Neural cell (in vitro differentiated cells): ENCODE measurements at regions not wholly inside any gene's neighbourhood (a gene's known extent, or its start where the extent isn't known, plus 50 kb on each side); places are given as distances from the start of the nearest gene placed in this dataset.
"Not testable (repeated sequence)": the region's sequence is repeated elsewhere in the genome, so short reads cannot be mapped to it uniquely, and the experiment has no call there.

Experiments
- H2AFZ ChIP-seq: fragments of 200-600, 300-800 bp; sonication (generic), shearing (Covaris generic); 2 replicates; pipeline ENCODE4 v1.6.0; 2014; ENCODE audit warnings: low read depth, mild to moderate bottlenecking, antibody characterized with exemption, low read length, moderate library complexity
- H3F3A ChIP-seq: fragments of 200-600 bp; shearing (Covaris generic); 2 replicates; pipeline ENCODE4 v1.6.1; 2016; ENCODE audit warnings: mild to moderate bottlenecking, moderate library complexity, mixed read lengths, antibody characterized with exemption, low read length; ENCODE audit not compliant: insufficient read depth, poor library complexity, severe bottlenecking
- H3K27ac ChIP-seq: fragments of 200-600, 300-800 bp; sonication (generic), shearing (Covaris generic); 2 replicates; pipeline ENCODE4 v1.5.1; 2014; ENCODE audit warnings: mild to moderate bottlenecking, low read length, moderate library complexity
- H3K27me3 ChIP-seq: fragments of 300-800, 200-600 bp; sonication (generic), shearing (Covaris generic); 2 replicates; pipeline ENCODE4 v1.6.0; 2014; ENCODE audit warnings: mild to moderate bottlenecking, low read depth, low read length, moderate library complexity; ENCODE audit not compliant: insufficient read depth
- H3K36me3 ChIP-seq: fragments of 300-800, 200-600 bp; sonication (generic), shearing (Covaris generic); 2 replicates; pipeline ENCODE4 v1.5.1; 2014; ENCODE audit warnings: mild to moderate bottlenecking, antibody characterized with exemption, low read length, moderate library complexity; ENCODE audit not compliant: insufficient read depth
- H3K4me2 ChIP-seq: fragments of 300-800, 200-600 bp; sonication (generic), shearing (Covaris generic); 2 replicates; pipeline ENCODE4 v1.6.0; 2014; ENCODE audit warnings: mild to moderate bottlenecking, low read length
- H3K4me3 ChIP-seq: fragments of 300-800, 200-600 bp; sonication (generic), shearing (Covaris generic); 2 replicates; pipeline ENCODE4 v1.5.1; 2014; ENCODE audit warnings: mild to moderate bottlenecking, low read length, moderate library complexity
- H3K79me2 ChIP-seq: fragments of 200-600 bp; shearing (Covaris generic); replicated peaks from 2 replicates; pipeline ENCODE4 v1.6.0; 2014; ENCODE audit warnings: mild to moderate bottlenecking, low read length, moderate library complexity; ENCODE audit not compliant: insufficient read depth
- H3K9ac ChIP-seq: fragments of 300-800, 200-600 bp; sonication (generic), shearing (Covaris generic); 2 replicates; pipeline ENCODE4 v1.6.1; 2016; ENCODE audit warnings: mild to moderate bottlenecking, low read length, mixed read lengths
- H3K9me2 ChIP-seq: fragments of 200-600 bp; shearing (Covaris generic); 2 replicates; pipeline ENCODE4 v1.6.1; 2016; ENCODE audit warnings: mild to moderate bottlenecking, low read length, mixed read lengths; ENCODE audit not compliant: insufficient read depth
- H3K9me3 ChIP-seq: fragments of 200-600, 300-800 bp; sonication (generic), shearing (Covaris generic); 2 replicates; pipeline ENCODE4 v1.6.1; 2016; ENCODE audit warnings: mild to moderate bottlenecking, mixed run types, low read length, moderate library complexity, mixed read lengths
- H4K20me1 ChIP-seq: fragments of 200-600 bp; shearing (Covaris generic); 2 replicates; pipeline ENCODE4 v1.6.1; 2016; ENCODE audit warnings: mild to moderate bottlenecking, mixed run types; ENCODE audit not compliant: insufficient read depth
- EP300 ChIP-seq: fragments of 450-650 bp; conservative IDR thresholded peaks from 2 replicates; pipeline ENCODE4 v1.6.1; 2014; ENCODE audit warnings: antibody characterized with exemption, mild to moderate bottlenecking, moderate library complexity; ENCODE audit not compliant: poor library complexity, severe bottlenecking
- EZH2 ChIP-seq: fragments of 200-600, 300-800 bp; shearing (Covaris generic), sonication (generic); IDR thresholded peaks from 2 replicates; pipeline ENCODE4 v1.6.1; 2014; ENCODE audit warnings: antibody characterized with exemption, low read length, borderline replicate concordance, mild to moderate bottlenecking; ENCODE audit not compliant: insufficient read depth, poor library complexity, severe bottlenecking
- MXI1 ChIP-seq: fragments of 450-650 bp; conservative IDR thresholded peaks from 2 replicates; pipeline ENCODE4 v1.6.1; 2014; ENCODE audit warnings: antibody characterized with exemption, mild to moderate bottlenecking; ENCODE audit not compliant: poor library complexity, severe bottlenecking
- RAD21 ChIP-seq: fragments of 450-650 bp; conservative IDR thresholded peaks from 2 replicates; pipeline ENCODE4 v1.6.1; 2014; ENCODE audit warnings: antibody characterized with exemption, mild to moderate bottlenecking, moderate library complexity
- SMC3 ChIP-seq: fragments of 450-650 bp; conservative IDR thresholded peaks from 2 replicates; pipeline ENCODE4 v1.6.1; 2014; ENCODE audit warnings: antibody characterized with exemption, mild to moderate bottlenecking, moderate library complexity; ENCODE audit not compliant: poor library complexity
- TF ChIP-seq, protein P1 (sequence below): IDR thresholded peaks from 2 replicates; pipeline ENCODE4 v1.6.1; 2012; ENCODE audit warnings: borderline replicate concordance
- TF ChIP-seq, protein P2 (sequence below): fragments of 450-650 bp; IDR thresholded peaks from 2 replicates; pipeline ENCODE4 v1.5.1; 2014; ENCODE audit warnings: antibody characterized with exemption, mild to moderate bottlenecking, moderate library complexity; ENCODE audit not compliant: poor library complexity, severe bottlenecking

DNA sequence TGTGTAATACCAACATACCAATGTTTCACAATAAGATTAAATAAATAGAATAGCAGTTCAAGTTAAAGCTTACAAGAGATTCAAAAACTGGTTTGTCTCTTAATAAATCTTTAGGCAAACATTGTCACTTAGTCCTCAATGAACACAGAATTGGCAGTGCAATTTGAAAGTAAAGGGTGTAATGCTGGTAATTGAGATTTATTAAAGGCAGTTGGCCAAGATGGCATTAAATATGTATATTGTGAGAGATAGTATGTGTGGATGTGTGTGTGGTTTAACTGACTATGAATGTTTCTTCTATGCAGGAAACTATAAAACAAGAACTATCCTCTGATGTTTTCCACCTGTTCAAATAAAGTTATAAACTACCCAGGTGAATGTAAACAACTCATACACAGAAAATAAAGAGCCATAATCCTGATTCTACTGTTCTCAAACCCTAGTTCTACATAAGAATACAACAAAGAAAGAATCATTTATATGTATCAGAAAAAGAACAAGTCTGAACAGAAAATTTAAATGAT is 267.9 kb upstream of the PTCHD4 start:
- no peaks in the 10 kb centered on the region for H3K27me3 ChIP-seq
- no peaks in the 10 kb centered on the region for H3K36me3 ChIP-seq
- no peaks in the 10 kb centered on the region for H3K9me2 ChIP-seq
- H3K4me2 ChIP-seq: no peak overlapping the region
- H3K9ac ChIP-seq: no peak overlapping the region
- no peaks in the 10 kb centered on the region for H4K20me1 ChIP-seq
- no peak overlapping the region for H3K27ac ChIP-seq
- no peaks in the 10 kb centered on the region for H3K9me3 ChIP-seq
- no peak for TF ChIP-seq MXI1
- TF ChIP-seq SMC3: no peak
- no peak for TF ChIP-seq RAD21
- TF ChIP-seq, protein P1, sequence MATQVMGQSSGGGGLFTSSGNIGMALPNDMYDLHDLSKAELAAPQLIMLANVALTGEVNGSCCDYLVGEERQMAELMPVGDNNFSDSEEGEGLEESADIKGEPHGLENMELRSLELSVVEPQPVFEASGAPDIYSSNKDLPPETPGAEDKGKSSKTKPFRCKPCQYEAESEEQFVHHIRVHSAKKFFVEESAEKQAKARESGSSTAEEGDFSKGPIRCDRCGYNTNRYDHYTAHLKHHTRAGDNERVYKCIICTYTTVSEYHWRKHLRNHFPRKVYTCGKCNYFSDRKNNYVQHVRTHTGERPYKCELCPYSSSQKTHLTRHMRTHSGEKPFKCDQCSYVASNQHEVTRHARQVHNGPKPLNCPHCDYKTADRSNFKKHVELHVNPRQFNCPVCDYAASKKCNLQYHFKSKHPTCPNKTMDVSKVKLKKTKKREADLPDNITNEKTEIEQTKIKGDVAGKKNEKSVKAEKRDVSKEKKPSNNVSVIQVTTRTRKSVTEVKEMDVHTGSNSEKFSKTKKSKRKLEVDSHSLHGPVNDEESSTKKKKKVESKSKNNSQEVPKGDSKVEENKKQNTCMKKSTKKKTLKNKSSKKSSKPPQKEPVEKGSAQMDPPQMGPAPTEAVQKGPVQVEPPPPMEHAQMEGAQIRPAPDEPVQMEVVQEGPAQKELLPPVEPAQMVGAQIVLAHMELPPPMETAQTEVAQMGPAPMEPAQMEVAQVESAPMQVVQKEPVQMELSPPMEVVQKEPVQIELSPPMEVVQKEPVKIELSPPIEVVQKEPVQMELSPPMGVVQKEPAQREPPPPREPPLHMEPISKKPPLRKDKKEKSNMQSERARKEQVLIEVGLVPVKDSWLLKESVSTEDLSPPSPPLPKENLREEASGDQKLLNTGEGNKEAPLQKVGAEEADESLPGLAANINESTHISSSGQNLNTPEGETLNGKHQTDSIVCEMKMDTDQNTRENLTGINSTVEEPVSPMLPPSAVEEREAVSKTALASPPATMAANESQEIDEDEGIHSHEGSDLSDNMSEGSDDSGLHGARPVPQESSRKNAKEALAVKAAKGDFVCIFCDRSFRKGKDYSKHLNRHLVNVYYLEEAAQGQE: no peak
- no peak overlapping the region for H3K4me3 ChIP-seq
- no peak overlapping the region for H2AFZ ChIP-seq
- no peaks in the 10 kb centered on the region for H3F3A ChIP-seq
- no peaks in the 10 kb centered on the region for H3K79me2 ChIP-seq

- Histone ChIP-seq H3K27ac (no peak overlapping the region), H3K27me3 (no peaks in the 10 kb centered on the region), H3K79me2 (no peaks in the 10 kb centered on the region), H3K9me2 (no peaks in the 10 kb centered on the region), H3K9ac (no peak overlapping the region), H3K36me3 (no peaks in the 10 kb centered on the region), H3K4me2 (no peak overlapping the region), H3K9me3 (no peaks in the 10 kb centered on the region), H4K20me1 (no peaks in the 10 kb centered on the region), H2AFZ (no peak overlapping the region), H3F3A (no peaks in the 10 kb centered on the region), H3K4me3 (no peak overlapping the region)
- TF ChIP-seq SMC3 (no peak), EP300 (no peak), MXI1 (no peak)
Observed at GRCh38 chr6:48377115-48377514, 266.1 kb upstream of the PTCHD4 start.

DNA sequence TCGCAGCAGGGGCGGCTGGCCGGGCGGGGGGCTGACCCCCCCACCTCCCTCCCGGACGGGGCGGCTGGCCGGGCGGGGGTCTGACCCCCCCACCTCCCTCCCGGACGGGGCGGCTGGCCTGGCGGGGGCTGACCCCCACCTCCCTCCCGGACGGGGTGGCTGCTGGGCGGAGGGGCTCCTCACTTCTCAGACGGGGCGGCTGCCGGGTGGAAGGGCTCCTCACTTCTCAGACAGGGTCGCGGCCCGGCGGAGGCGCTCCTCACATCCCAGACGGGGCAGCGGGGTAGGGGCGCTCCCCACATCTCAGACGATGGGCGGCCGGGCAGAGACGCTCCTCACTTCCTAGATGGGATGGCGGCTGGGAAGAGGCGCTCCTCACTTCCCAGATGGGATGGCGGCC is 260.2 kb upstream of the PTCHD4 start:
- not testable (repeated sequence) for H3K9me2 ChIP-seq, H4K20me1 ChIP-seq, H3K36me3 ChIP-seq, H3K27ac ChIP-seq, H3K4me2 ChIP-seq, H3K4me3 ChIP-seq, H2AFZ ChIP-seq, H3K9ac ChIP-seq, H3F3A ChIP-seq, H3K27me3 ChIP-seq, H3K79me2 ChIP-seq, H3K9me3 ChIP-seq

- no peaks in the 10 kb centered on the region for H3K79me2 ChIP-seq
- H4K20me1 ChIP-seq: no peaks in the 10 kb centered on the region
- H3K9ac ChIP-seq: no peak overlapping the region
- H3K9me3 ChIP-seq: no peaks in the 10 kb centered on the region
- H3F3A ChIP-seq: no peaks in the 10 kb centered on the region
- H3K36me3 ChIP-seq: no peaks in the 10 kb centered on the region
- no peak overlapping the region for H3K4me3 ChIP-seq
- TF ChIP-seq, protein P2, sequence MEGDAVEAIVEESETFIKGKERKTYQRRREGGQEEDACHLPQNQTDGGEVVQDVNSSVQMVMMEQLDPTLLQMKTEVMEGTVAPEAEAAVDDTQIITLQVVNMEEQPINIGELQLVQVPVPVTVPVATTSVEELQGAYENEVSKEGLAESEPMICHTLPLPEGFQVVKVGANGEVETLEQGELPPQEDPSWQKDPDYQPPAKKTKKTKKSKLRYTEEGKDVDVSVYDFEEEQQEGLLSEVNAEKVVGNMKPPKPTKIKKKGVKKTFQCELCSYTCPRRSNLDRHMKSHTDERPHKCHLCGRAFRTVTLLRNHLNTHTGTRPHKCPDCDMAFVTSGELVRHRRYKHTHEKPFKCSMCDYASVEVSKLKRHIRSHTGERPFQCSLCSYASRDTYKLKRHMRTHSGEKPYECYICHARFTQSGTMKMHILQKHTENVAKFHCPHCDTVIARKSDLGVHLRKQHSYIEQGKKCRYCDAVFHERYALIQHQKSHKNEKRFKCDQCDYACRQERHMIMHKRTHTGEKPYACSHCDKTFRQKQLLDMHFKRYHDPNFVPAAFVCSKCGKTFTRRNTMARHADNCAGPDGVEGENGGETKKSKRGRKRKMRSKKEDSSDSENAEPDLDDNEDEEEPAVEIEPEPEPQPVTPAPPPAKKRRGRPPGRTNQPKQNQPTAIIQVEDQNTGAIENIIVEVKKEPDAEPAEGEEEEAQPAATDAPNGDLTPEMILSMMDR: no peak
- TF ChIP-seq RAD21: no peak
- no peak for TF ChIP-seq EZH2
- no peak overlapping the region for H3K27ac ChIP-seq
- H3K27me3 ChIP-seq: no peaks in the 10 kb centered on the region
- no peak overlapping the region for H2AFZ ChIP-seq
- no peaks in the 10 kb centered on the region for H3K9me2 ChIP-seq
- no peak overlapping the region for H3K4me2 ChIP-seq
Observed at GRCh38 chr6:48369100-48369499, 258.1 kb upstream of the PTCHD4 start.
